H1 (cell line): ENCODE measurements at regions not wholly inside any gene's neighbourhood (a gene's known extent, or its start where the extent isn't known, plus 50 kb on each side); places are given as distances from the start of the nearest gene placed in this dataset.

Experiments
- CTCF ChIA-PET: fragments of 300-600 bp; sonication (Branson Sonifier 250); formaldehyde crosslinking; loops from one replicate; lab custom pipeline; 2021; ENCODE audit not compliant: partially characterized antibody; lab: Charles Lee
- POLR2A ChIA-PET: fragments of 300-600 bp; sonication (Branson Sonifier 250); formaldehyde crosslinking; loops from one replicate; lab custom pipeline; 2021; ENCODE audit warnings: inconsistent platforms; ENCODE audit not compliant: partially characterized antibody; lab: Charles Lee
- DNase-seq, 2 experiments: peaks; one replicate each; pipeline versions ENCODE4 v3.0.0 to v3.0.0-alpha.2; 2010 to 2022; ENCODE audit warnings: low spot score in 2 of 2, low read depth in 1 of 2, mixed read lengths in 1 of 2
- FAIRE-seq: peaks from 2 replicates; lab custom pipeline; 2011; peaks lifted over from hg19 to GRCh38; lab: Jason Lieb, UNC
- H2AFZ ChIP-seq: 2 replicates; pipeline ENCODE4 v1.8.1; 2012; ENCODE audit warnings: low read length, inconsistent platforms
- H2AK5ac ChIP-seq: 2 replicates; pipeline ENCODE4 v1.6.1; 2013; ENCODE audit warnings: low read depth, low read length
- H2BK120ac ChIP-seq: replicated peaks from 2 replicates; pipeline ENCODE3; 2013; ENCODE audit warnings: low read depth, low read length, inconsistent platforms
- H2BK12ac ChIP-seq: 2 replicates; pipeline ENCODE4 v1.6.1; 2013; ENCODE audit warnings: low read depth, low read length
- H2BK15ac ChIP-seq: 2 replicates; pipeline ENCODE4 v1.6.1; 2013; ENCODE audit warnings: low read length
- H2BK20ac ChIP-seq: 2 replicates; pipeline ENCODE4 v1.6.1; 2013; ENCODE audit warnings: low read length
- H2BK5ac ChIP-seq: 2 replicates; pipeline ENCODE4 v1.6.1; 2013; ENCODE audit warnings: low read depth, low read length
- H3K14ac ChIP-seq: 2 replicates; pipeline ENCODE4 v1.6.1; 2013; ENCODE audit warnings: inconsistent platforms; ENCODE audit not compliant: insufficient read length
- H3K18ac ChIP-seq: 2 replicates; pipeline ENCODE4 v1.6.1; 2013; ENCODE audit warnings: low read length; ENCODE audit errors: extremely low read depth
- H3K23ac ChIP-seq: 2 replicates; pipeline ENCODE4 v1.6.1; 2013; ENCODE audit warnings: inconsistent platforms; ENCODE audit not compliant: insufficient read length
- H3K23me2 ChIP-seq: 2 replicates; pipeline ENCODE4 v1.6.1; 2013; ENCODE audit warnings: low read depth, low read length
- H3K27ac ChIP-seq: 2 replicates; pipeline ENCODE4 v1.6.1; 2011; ENCODE audit warnings: low read depth, low read length, inconsistent platforms
- H3K27me3 ChIP-seq, 4 experiments: replicated peaks in 1 of 4; 1 replicate in 1 of 4; 2 replicates in 3 of 4; pipeline versions ENCODE4 v1.6.1 to v1.8.1; 2011 to 2013; ENCODE audit warnings: low read length in 3 of 4, mild to moderate bottlenecking in 3 of 4, inconsistent platforms in 2 of 4, mixed read lengths in 2 of 4, moderate library complexity in 1 of 4; ENCODE audit not compliant: control insufficient read depth in 3 of 4, insufficient read depth in 3 of 4; ENCODE audit errors: extremely low read depth in 1 of 4
- H3K36me3 ChIP-seq, 4 experiments: 2 replicates each; pipeline versions ENCODE4 v1.6.1 to v1.8.1; 2011 to 2013; ENCODE audit warnings: mild to moderate bottlenecking in 4 of 4, low read length in 3 of 4, moderate library complexity in 2 of 4, control low read depth in 1 of 4, inconsistent platforms in 1 of 4; ENCODE audit not compliant: insufficient read depth in 4 of 4, control insufficient read depth in 2 of 4
- H3K4ac ChIP-seq: replicated peaks from 2 replicates; pipeline ENCODE3; 2013; ENCODE audit warnings: low read length, low read depth, mixed read lengths, inconsistent platforms; ENCODE audit not compliant: insufficient read length
- H3K4me1 ChIP-seq, 4 experiments: replicated peaks in 1 of 4; 1 replicate in 1 of 4; 2 replicates in 3 of 4; pipeline versions ENCODE4 v1.6.1 to v1.8.1; 2011 to 2013; ENCODE audit warnings: low read length in 3 of 4, inconsistent platforms in 2 of 4, mixed read lengths in 1 of 4; ENCODE audit not compliant: insufficient read depth in 4 of 4, control insufficient read depth in 3 of 4
- H3K4me2 ChIP-seq, 2 experiments: 2 replicates each; pipeline versions ENCODE4 v1.6.1 to v1.8.1; 2011 to 2013; ENCODE audit warnings: low read depth in 2 of 2, low read length in 2 of 2, control low read depth in 1 of 2, inconsistent platforms in 1 of 2, mild to moderate bottlenecking in 1 of 2; ENCODE audit not compliant: insufficient read depth in 1 of 2
- H3K4me3 ChIP-seq, 4 experiments: fragments of 200-600, 300-600 bp in 1 of 4; sonication (generic), shearing (Covaris generic), sonication (Bioruptor Twin) in 1 of 4; 2 replicates each; pipeline versions ENCODE4 v1.5.1 to v1.8.1; 2011 to 2016; ENCODE audit warnings: low read length in 4 of 4, low read depth in 3 of 4, control low read depth in 2 of 4, inconsistent platforms in 2 of 4, mild to moderate bottlenecking in 2 of 4, mixed read lengths in 1 of 4, moderate library complexity in 1 of 4; ENCODE audit not compliant: insufficient read depth in 2 of 4; ENCODE audit errors: extremely low read depth in 1 of 4
- H3K56ac ChIP-seq: replicated peaks from 2 replicates; pipeline ENCODE3; 2013; ENCODE audit warnings: low read depth, mild to moderate bottlenecking, mixed read lengths, low read length, inconsistent platforms; ENCODE audit not compliant: insufficient read length
- H3K79me1 ChIP-seq: 2 replicates; pipeline ENCODE4 v1.6.1; 2013; ENCODE audit warnings: low read depth, low read length, control low read depth
- H3K79me2 ChIP-seq, 2 experiments: 2 replicates each; pipeline versions ENCODE4 v1.6.1 to v1.8.1; 2012 to 2013; ENCODE audit warnings: low read length in 2 of 2, mild to moderate bottlenecking in 2 of 2, inconsistent platforms in 1 of 2; ENCODE audit not compliant: insufficient read depth in 2 of 2, control insufficient read depth in 1 of 2
- H3K9ac ChIP-seq, 4 experiments: replicated peaks in 1 of 4; 1 replicate in 1 of 4; 2 replicates in 3 of 4; pipeline versions ENCODE4 v1.6.1 to v1.8.1; 2011 to 2013; ENCODE audit warnings: low read depth in 3 of 4, low read length in 3 of 4, control low read depth in 2 of 4, mild to moderate bottlenecking in 2 of 4, moderate library complexity in 2 of 4, inconsistent platforms in 1 of 4; ENCODE audit errors: extremely low read depth in 1 of 4
- H3K9me3 ChIP-seq, 2 experiments: 2 replicates each; pipeline versions ENCODE4 v1.6.1 to v1.8.1; 2012 to 2013; ENCODE audit warnings: mild to moderate bottlenecking in 2 of 2, moderate library complexity in 2 of 2, control low read depth in 1 of 2, inconsistent platforms in 1 of 2, low read depth in 1 of 2, low read length in 1 of 2, mixed read lengths in 1 of 2; ENCODE audit not compliant: insufficient read depth in 2 of 2
- H4K20me1 ChIP-seq, 2 experiments: replicated peaks in 1 of 2; 2 replicates each; pipeline versions ENCODE3 to v1.8.1; 2011 to 2013; ENCODE audit warnings: inconsistent platforms in 2 of 2, low read length in 2 of 2, mild to moderate bottlenecking in 1 of 2; ENCODE audit not compliant: insufficient read depth in 2 of 2, control insufficient read depth in 1 of 2
- H4K5ac ChIP-seq: 2 replicates; pipeline ENCODE4 v1.6.1; 2013; ENCODE audit warnings: low read length, low read depth, mixed read lengths, inconsistent platforms; ENCODE audit not compliant: insufficient read length
- H4K8ac ChIP-seq: 2 replicates; pipeline ENCODE4 v1.8.0; 2013; ENCODE audit warnings: mild to moderate bottlenecking, moderate library complexity, low read length, inconsistent platforms; ENCODE audit not compliant: insufficient read depth; ENCODE audit errors: extremely low read depth
- H4K91ac ChIP-seq: replicated peaks from 2 replicates; pipeline ENCODE3; 2013; ENCODE audit warnings: low read length, mixed read lengths, inconsistent platforms; ENCODE audit not compliant: insufficient read length
- CEBPB ChIP-seq: IDR thresholded peaks from 2 replicates; pipeline ENCODE4 v1.6.1; 2012; ENCODE audit warnings: low read depth, low read length
- FOSL1 ChIP-seq: IDR thresholded peaks from 2 replicates; pipeline ENCODE4 v1.6.1; 2011; ENCODE audit warnings: mild to moderate bottlenecking, low read depth, low read length, moderate library complexity; ENCODE audit not compliant: insufficient read depth
- KDM1A ChIP-seq: fragments of 200-600, 300-600 bp; sonication (generic); IDR thresholded peaks from 2 replicates; pipeline ENCODE4 v1.7.1; 2016; ENCODE audit warnings: mild to moderate bottlenecking, low read length, borderline replicate concordance
- MAFK ChIP-seq: IDR thresholded peaks from 2 replicates; pipeline ENCODE4 v1.6.1; 2012; ENCODE audit warnings: low read depth, mild to moderate bottlenecking, improper control_type of control experiment, low read length
- RNF2 ChIP-seq: fragments of 200-900, 300-1000 bp; sonication (generic); IDR thresholded peaks from 2 replicates; pipeline ENCODE4 v1.7.1; 2016; ENCODE audit warnings: borderline replicate concordance, low read depth, mild to moderate bottlenecking, antibody characterized with exemption, low read length; ENCODE audit not compliant: poor library complexity, severe bottlenecking; ENCODE audit errors: missing control alignments
- TBP ChIP-seq: IDR thresholded peaks from 2 replicates; pipeline ENCODE4 v1.6.1; 2011; ENCODE audit warnings: low read depth, low read length, improper control_type of control experiment
- WGBS, 2 experiments: shearing (Covaris generic) in 1 of 2; methylation state at CpG; one replicate each; pipeline versions ENCODE4 v1.1.6 to v1.1.7; 2013 to 2015; ENCODE audit warnings: low lambda C conversion rate in 2 of 2, mixed read lengths in 2 of 2, inconsistent platforms in 1 of 2, low coverage in 1 of 2, missing lambda C conversion rate in 1 of 2; ENCODE audit not compliant: insufficient replicate concordance in 2 of 2, insufficient coverage in 1 of 2, insufficient read length in 1 of 2; ENCODE audit errors: extremely low coverage in 1 of 2, missing lambda C conversion rate in 1 of 2; 5-methylcytosine and 5-hydroxymethylcytosine counted together

- Histone ChIP-seq H3K23ac (no peak overlapping the region), H3K79me2 (no peaks in the 10 kb centered on the region), H2AK5ac (no peak overlapping the region), H2BK12ac (no peak overlapping the region), H4K8ac (no peak overlapping the region), H2BK15ac (no peak overlapping the region), H4K20me1 (no peaks in the 10 kb centered on the region), H3K36me3 (no peaks in the 10 kb centered on the region), H3K9me3 (no peaks in the 10 kb centered on the region), H3K56ac (no peak overlapping the region), H3K27me3 (no peaks in the 10 kb centered on the region), H4K91ac (no peak overlapping the region), H3K9ac (no peak overlapping the region), H3K79me1 (no peaks in the 10 kb centered on the region), H3K27ac (no peak overlapping the region; the same call in 1 of the 2 replicates), H2BK5ac (no peak overlapping the region), H3K18ac (no peak overlapping the region; the same call in 1 of the 2 replicates), H3K14ac (no peak overlapping the region), H2BK120ac (no peak overlapping the region), H3K4ac (no peak overlapping the region), H3K23me2 (no peaks in the 10 kb centered on the region), H2BK20ac (no peak overlapping the region), H3K4me3 (no peak overlapping the region), H4K5ac (no peak overlapping the region), H2AFZ (no peak overlapping the region), H3K4me1 (peaks cover 0 to 3% (median 3%) of the 10 kb centered on the region in 4 experiments; a peak in 6 of 7 replicates), H3K4me2 (no peak overlapping the region)
- ChIA-PET POLR2A (interaction anchor here (0.9 to 1.4 kb wide), 2 partner anchors 16 to 26 kb away, joined by 4 to 5 read pairs; no protein-coding TSS in a partner anchor), CTCF (interaction anchor here (1.4 to 1.9 kb wide), 3 partner anchors 15 to 60 kb away, joined by 3 to 5 read pairs (median 4); no protein-coding TSS in a partner anchor)
- DNase-seq (peak in 1 of 2 experiments; percentile 41), FAIRE-seq (no peak)
- WGBS, 2 experiments: 82% methylated on average over 11 of the region's 11 CpGs; no CpG with 5 or more reads in 1 of the 2 experiments
- TF ChIP-seq FOSL1 (no peak), MAFK (no peak), KDM1A (peak; percentile 68; the same call in 1 of the 2 replicates), TBP (no peak), RNF2 (no peak), CEBPB (no peak)
Observed at GRCh38 chr5:135238622-135239452, 160.2 kb downstream of the MACROH2A1 start.
